DND-41 (cell line): ENCODE measurements at regions not wholly inside any gene's neighbourhood (a gene's known extent, or its start where the extent isn't known, plus 50 kb on each side); places are given as distances from the start of the nearest gene placed in this dataset.
"Not testable (repeated sequence)": the region's sequence is repeated elsewhere in the genome, so short reads cannot be mapped to it uniquely, and the experiment has no call there.

Experiments used
- ATAC-seq: fragments of 200-7000 bp; cut with Tn5 transposase; 3 replicates; pipeline ENCODE4 v1.9.1; 2021; ENCODE audit warnings: low read depth; ENCODE audit not compliant: insufficient read depth
- DNase-seq: peaks from one replicate; pipeline ENCODE4 v3.0.0-alpha.2; 2020
- H2AFZ ChIP-seq: 2 replicates; pipeline ENCODE4 v1.6.0; 2012; ENCODE audit warnings: low read depth, low read length
- H3K27ac ChIP-seq: 2 replicates; pipeline ENCODE4 v1.5.1; 2012; ENCODE audit warnings: low read length, inconsistent platforms
- H3K27me3 ChIP-seq: fragments of 200-600 bp; sonication (generic); 2 replicates; pipeline ENCODE4 v1.6.0; 2012; ENCODE audit warnings: low read length, mild to moderate bottlenecking, inconsistent platforms; ENCODE audit not compliant: insufficient read depth, poor library complexity
- H3K36me3 ChIP-seq: 2 replicates; pipeline ENCODE4 v1.5.1; 2012; ENCODE audit warnings: low read length, inconsistent platforms; ENCODE audit not compliant: insufficient read depth
- H3K4me1 ChIP-seq: 2 replicates; pipeline ENCODE4 v1.5.1; 2012; ENCODE audit warnings: mild to moderate bottlenecking, low read length; ENCODE audit not compliant: insufficient read depth
- H3K4me2 ChIP-seq: 2 replicates; pipeline ENCODE4 v1.6.0; 2012; ENCODE audit warnings: mild to moderate bottlenecking, moderate library complexity, low read length, inconsistent platforms; ENCODE audit not compliant: insufficient read depth
- H3K4me3 ChIP-seq, 2 experiments: fragments of 200-600 bp in 1 of 2; shearing (Covaris generic) in 1 of 2; 2 replicates each; pipeline ENCODE4 v1.5.1; 2012 to 2016; ENCODE audit warnings: inconsistent platforms in 2 of 2, low read length in 2 of 2, mild to moderate bottlenecking in 2 of 2, low read depth in 1 of 2, moderate library complexity in 1 of 2
- H3K79me2 ChIP-seq: 2 replicates; pipeline ENCODE4 v1.6.0; 2012; ENCODE audit warnings: low read length, inconsistent platforms; ENCODE audit not compliant: insufficient read depth
- H3K9ac ChIP-seq: 2 replicates; pipeline ENCODE4 v1.6.0; 2012; ENCODE audit warnings: low read depth, mild to moderate bottlenecking, inconsistent platforms, low read length, moderate library complexity
- H3K9me3 ChIP-seq: 2 replicates; pipeline ENCODE4 v1.5.1; 2012; ENCODE audit warnings: low read length, moderate library complexity, mild to moderate bottlenecking, inconsistent platforms; ENCODE audit not compliant: insufficient read depth, severe bottlenecking
- H4K20me1 ChIP-seq: 2 replicates; pipeline ENCODE4 v1.6.0; 2012; ENCODE audit warnings: low read length; ENCODE audit not compliant: insufficient read depth
- CTCF ChIP-seq: IDR thresholded peaks from 2 replicates; pipeline ENCODE4 v1.5.1; 2012; ENCODE audit warnings: borderline replicate concordance, low read length, moderate library complexity, mild to moderate bottlenecking; ENCODE audit not compliant: poor library complexity, severe bottlenecking; ENCODE audit errors: extremely low read depth

GRCh38 chr3:75427486-75427885 is 236.6 kb upstream of the FRG2C start:
- not testable (repeated sequence) for H3K9me3 ChIP-seq, H3K4me3 ChIP-seq, H2AFZ ChIP-seq, H3K27me3 ChIP-seq, H3K79me2 ChIP-seq, H3K4me1 ChIP-seq, H3K9ac ChIP-seq, DNase-seq, ATAC-seq, H3K4me2 ChIP-seq, H3K27ac ChIP-seq, H4K20me1 ChIP-seq
- H3K36me3 ChIP-seq = peaks cover 18% of the 10 kb centered on the region

- H3K27ac ChIP-seq, H2AFZ ChIP-seq, H4K20me1 ChIP-seq, H3K4me1 ChIP-seq, H3K79me2 ChIP-seq, H3K4me3 ChIP-seq, DNase-seq, H3K9ac ChIP-seq, H3K27me3 ChIP-seq, ATAC-seq, H3K4me2 ChIP-seq, H3K9me3 ChIP-seq: not testable (repeated sequence)
- H3K36me3 ChIP-seq = peaks cover 18% of the 10 kb centered on the region
Observed at GRCh38 chr3:75427906-75428305, 236.2 kb upstream of the FRG2C start.

- H3K9ac ChIP-seq, H4K20me1 ChIP-seq, H3K27ac ChIP-seq, H3K4me3 ChIP-seq, H2AFZ ChIP-seq, H3K9me3 ChIP-seq, H3K4me2 ChIP-seq, H3K27me3 ChIP-seq, H3K79me2 ChIP-seq, H3K4me1 ChIP-seq: not testable (repeated sequence)
- peak; percentile 72 for DNase-seq
- peak; percentile 73 for TF ChIP-seq CTCF
- peaks cover 18% of the 10 kb centered on the region for H3K36me3 ChIP-seq
- ATAC-seq = peak; percentile 58; the same call in 1 of the 3 replicates
Observed at GRCh38 chr3:75429561-75430220, 234.4 kb upstream of the FRG2C start.

GRCh38 chr3:75430406-75430805 is 233.7 kb upstream of the FRG2C start:
- H3K9me3 ChIP-seq, H3K4me3 ChIP-seq, H4K20me1 ChIP-seq, H3K4me1 ChIP-seq, H3K9ac ChIP-seq, H2AFZ ChIP-seq, H3K79me2 ChIP-seq, DNase-seq, H3K4me2 ChIP-seq, H3K27ac ChIP-seq, ATAC-seq, H3K27me3 ChIP-seq: not testable (repeated sequence)
- H3K36me3 ChIP-seq = peaks cover 17% of the 10 kb centered on the region

- H3K4me3 ChIP-seq, H3K27ac ChIP-seq, H3K9ac ChIP-seq, H2AFZ ChIP-seq, H3K79me2 ChIP-seq, H3K4me2 ChIP-seq, DNase-seq, H4K20me1 ChIP-seq, ATAC-seq, H3K27me3 ChIP-seq, H3K9me3 ChIP-seq: not testable (repeated sequence)
- H3K4me1 ChIP-seq = peaks cover 12% of the 10 kb centered on the region
- peaks cover 11% of the 10 kb centered on the region; the same call in 1 of the 2 replicates for H3K36me3 ChIP-seq
Observed at GRCh38 chr3:75431120-75431519, 233.0 kb upstream of the FRG2C start.

GRCh38 chr3:75432466-75432865 is 231.7 kb upstream of the FRG2C start:
- H3K79me2 ChIP-seq, H3K27ac ChIP-seq, H3K9me3 ChIP-seq, ATAC-seq, H4K20me1 ChIP-seq, H3K4me3 ChIP-seq, H3K9ac ChIP-seq, DNase-seq, H3K36me3 ChIP-seq, H2AFZ ChIP-seq, H3K27me3 ChIP-seq, H3K4me2 ChIP-seq: not testable (repeated sequence)
- H3K4me1 ChIP-seq = peaks cover 14% of the 10 kb centered on the region

GRCh38 chr3:75432885-75433284 is 231.2 kb upstream of the FRG2C start:
- H3K27me3 ChIP-seq, H3K4me3 ChIP-seq, H2AFZ ChIP-seq, ATAC-seq, DNase-seq, H3K9ac ChIP-seq, H3K9me3 ChIP-seq, H3K79me2 ChIP-seq, H3K36me3 ChIP-seq, H3K4me2 ChIP-seq, H3K27ac ChIP-seq, H4K20me1 ChIP-seq: not testable (repeated sequence)
- peaks cover 14% of the 10 kb centered on the region for H3K4me1 ChIP-seq
